ENCODE measurements at regions not wholly inside any gene's neighbourhood (a gene's known extent, or its start where the extent isn't known, plus 50 kb on each side); places are given as distances from the start of the nearest gene placed in this dataset.
A peak's percentile ranks its signal among the peaks of the same experiment; 100 is the strongest.

DNA sequence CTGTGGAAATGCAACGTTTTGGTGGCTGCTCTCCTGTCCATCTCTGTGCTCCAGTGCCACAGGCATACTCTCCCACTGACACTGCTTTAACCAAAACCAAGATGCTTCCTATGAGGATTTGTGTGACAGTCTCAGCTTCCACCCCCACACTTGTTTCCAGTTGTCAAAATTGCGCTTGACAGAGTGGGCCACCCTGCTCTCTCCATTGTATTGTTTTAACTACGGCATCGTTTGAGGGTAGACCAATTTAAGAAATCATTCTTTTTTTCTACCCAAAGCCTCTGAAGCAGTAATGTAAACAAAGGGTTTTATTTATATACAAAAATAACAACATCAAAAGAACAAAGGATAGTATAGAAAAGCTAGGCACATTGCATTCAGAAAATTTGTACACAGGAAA is 178.0 kb downstream of the INHBA start:
- no peak for DNase-seq

DNA sequence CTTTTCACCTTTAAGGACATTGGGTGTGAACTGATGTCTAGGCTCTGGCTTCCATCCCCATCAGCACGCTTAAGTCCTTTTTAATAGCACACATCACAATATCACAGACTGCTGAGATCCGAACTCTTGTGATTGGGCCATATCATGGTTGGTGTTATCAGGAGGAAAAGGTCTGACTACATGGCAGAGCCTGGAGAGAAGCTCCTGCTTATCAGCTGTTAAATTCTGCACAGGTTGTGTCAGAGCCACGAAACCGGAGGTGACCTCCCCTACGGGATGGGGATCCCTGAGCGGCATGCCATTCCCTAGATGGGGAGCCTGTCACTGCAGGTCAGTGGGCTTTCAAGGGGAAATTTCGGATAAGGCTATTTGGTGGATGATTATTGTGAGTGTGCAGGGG is 182.4 kb downstream of the INHBA start:
- no peak for DNase-seq

DNA sequence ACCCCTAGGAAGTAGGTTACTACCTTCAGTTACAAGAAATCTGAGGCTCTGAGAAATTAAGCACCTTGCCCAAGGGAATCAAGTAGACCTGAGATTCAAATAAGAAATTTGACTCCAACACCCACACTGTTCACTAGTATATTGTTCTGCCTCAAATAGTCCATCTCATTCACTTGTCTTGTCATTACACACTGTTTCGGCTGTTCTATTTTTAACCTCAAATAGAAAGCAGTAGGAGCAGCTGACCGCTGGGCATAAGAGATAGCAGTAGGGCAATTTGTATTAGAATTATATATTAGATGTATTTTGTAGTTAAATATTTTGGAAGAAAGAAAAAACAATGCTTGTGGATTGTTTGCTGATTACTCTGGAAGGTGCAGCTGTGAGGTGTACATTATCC is 185.1 kb downstream of the INHBA start:
- DNase-seq: no peak

DNA sequence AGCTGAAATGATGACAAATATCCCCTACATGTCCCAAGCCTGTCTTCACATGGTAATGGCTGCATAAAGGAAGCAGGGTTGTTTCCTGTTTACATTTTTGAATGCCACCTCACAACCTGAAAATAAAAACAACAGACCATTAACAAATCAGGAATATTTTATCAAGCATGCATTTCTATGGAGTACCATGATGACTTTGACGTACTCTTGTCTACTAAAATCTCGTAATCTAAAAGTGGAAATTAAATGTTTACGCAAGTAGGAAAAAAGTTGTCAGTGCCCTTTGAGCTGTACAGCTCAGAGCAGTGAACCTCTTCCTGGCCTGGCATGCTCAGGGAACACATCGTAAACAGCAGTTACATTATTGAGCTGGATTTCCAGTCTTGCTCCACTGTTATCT is 194.1 kb downstream of the INHBA start:
- no peak for DNase-seq

DNA sequence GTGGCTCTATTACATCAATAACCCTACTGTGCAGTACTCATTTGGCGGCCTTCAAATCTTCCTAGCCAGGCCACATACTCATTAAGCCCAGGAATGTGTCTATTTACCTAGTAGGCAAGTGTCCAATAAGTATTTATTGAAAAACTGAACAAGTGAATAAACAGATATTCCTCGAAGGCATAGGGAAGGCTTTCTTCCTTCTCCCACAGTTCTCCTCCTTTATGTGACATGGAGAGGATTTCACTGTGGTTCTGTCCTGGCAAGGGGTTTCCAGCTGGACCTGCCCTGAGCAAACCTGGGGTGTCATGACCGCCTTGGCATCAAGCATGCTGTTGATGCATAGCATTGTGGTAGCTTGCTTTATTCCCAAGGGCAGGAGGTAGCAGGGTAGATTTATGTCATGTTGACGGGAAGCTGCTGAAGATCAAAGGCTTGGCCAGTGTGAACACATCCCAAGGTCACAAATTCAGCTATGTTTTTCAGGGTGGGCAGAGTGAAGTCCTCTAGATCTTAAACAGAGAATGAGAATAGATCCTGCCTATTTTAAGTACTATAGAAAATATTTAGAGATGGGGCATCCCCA is 195.1 kb downstream of the INHBA start:
- no peak for DNase-seq

DNA sequence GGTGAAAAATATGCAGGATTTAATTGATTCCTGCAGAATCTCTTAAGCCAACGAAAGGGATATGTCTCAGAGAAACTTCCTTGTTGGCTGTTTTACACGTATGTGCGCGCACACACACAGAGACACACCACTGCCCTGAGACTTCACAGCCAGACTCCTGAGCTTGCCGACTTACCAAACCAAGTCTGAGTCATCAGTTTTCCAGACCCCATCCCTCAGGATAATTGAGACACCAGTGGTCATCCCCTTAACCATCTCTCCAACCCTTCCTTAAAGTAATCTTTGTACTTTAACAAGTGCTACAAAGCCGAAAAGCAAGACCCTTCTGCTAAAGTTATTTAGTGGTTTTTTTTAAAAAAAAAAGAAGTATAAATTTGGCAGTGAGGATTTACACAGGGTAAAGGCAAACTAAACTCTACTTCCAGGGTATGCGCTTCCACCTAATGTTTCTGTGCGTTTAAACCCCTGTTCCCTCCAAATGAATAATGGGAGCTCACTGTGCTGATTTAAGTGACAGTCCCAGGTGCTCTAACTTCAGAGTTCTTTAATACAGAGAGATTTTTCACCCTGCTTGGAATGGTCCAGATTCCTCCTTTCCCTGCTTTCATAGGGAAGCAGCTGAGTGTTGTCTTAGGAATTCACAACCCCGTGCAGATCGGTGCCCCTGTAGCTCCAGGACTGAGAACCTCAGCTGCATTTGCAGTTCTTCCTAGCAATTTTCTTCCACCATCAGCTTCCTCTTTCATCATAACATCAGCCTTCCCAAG is 198.5 kb downstream of the INHBA start:
- no peak for DNase-seq

DNA sequence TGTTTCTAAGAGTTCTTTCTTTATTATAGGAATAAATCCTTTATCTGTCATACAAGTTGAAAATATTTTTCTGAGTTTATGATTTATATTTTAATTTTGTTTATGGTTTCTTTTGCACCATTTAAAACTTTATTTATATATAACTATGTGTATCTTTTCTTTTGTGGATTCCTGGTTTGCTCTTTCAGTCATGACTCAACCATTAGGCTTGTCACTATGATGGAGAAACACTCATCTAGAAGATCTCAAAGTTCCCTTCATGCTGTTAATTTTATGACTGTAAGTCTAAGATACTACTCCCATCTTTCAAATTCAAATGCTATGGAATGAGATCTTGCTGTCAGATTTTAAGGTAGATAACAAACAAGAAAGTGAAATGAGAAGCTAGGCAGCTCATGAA is 199.5 kb downstream of the INHBA start:
- DNase-seq: no peak

DNA sequence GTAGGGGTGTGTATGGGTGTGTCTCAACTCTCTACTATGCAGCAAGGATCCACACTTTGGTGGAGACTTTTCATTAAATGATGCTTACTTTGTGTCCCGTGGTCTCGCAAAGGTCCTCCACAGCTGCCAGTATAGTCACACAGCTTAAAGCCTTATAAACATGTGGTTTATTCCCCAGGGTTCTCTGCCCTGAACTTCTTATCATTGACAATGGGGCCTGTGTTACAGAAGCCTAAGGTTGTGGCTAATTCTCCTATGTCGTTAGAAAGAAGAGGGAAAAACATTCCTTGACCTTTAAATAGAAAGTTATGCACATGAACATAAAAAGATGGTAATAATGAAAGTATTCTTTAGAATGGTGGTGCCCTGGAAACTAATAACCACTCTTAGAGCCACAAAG is 201.4 kb downstream of the INHBA start:
- DNase-seq: no peak

DNA sequence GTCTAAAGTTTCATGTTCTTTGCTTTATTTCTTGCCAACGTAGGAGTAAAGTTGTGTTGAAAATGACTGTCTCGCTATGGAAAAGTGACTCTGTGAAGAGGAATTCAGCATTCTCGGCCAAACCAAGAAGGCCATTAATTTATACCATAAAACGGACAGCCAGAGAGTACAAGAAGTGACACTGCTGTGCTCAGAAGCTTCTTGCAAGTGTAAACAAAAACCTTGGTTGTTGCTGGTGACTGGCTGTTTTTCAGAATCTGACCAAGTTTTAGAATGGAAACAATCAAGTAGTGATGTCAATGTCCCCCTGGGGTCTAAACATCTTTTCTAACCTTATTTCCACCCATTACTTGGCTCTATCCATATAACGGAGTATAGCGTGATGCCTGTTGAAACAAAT is 201.9 kb downstream of the INHBA start:
- no peak for DNase-seq

DNA sequence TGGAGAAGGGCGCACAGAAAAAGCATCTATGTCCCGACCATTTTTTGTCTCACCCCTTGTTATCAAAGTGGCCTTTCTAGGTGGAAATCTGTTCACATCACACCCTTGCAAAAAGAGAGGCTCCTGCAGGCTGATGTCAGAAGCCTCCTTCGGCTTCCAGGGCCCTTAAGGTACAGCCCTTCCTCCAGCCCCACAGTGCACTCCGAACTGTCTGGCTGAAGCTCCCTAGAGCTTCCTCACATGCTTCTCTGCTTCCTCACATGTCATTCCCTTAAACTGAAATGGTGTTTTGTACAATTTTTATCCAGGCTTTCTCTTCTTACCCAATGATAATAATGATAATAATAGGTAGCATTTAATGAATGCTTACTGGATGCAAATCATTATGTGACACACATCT is 210.3 kb downstream of the INHBA start:
- DNase-seq: no peak

DNA sequence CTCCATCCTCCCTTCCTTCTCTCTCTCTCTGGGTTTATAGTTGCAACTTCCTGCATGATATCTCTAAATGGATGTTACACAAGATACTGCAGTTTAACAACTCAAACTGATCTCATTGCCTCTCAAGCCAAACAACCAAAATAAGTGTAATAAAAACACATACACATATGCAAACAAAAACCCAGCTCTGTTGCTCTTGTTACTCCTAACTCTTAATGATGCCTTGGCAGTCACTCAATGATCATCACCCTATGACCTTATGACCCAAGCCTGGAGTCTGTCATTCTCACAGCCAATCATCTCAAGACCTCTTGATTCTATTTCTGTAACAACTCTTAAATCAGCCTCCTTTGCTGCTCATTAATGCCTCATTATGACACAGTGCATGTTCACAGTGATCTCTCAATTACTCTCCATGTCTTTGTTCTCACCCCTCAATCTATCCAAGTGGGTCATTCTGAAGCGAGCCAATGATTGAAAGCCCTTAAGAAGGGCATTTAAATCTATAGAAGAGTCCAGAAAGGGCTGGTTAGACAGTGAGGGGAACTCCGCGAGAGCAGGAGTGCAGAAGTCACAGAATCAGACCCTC is 210.9 kb downstream of the INHBA start:
- no peak for DNase-seq

DNA sequence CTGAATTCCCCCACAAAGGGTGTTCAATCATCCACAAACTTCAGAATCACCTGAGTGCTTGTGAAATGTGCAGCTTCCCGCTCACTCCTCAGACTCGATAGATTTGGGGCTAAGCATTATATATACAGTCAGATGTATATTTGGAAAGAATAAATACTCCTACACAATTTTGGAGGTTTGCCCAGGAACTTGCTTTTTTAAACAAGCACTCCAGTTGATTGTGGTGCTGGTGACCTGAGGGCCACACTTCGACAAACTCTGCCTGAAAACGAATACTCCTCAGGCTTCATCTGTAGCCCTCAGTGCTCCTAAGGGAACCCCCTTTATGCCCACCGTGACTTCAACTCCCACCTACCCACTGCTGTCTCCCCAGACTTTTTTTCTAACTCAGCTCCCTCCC is 211.6 kb downstream of the INHBA start:
- peak; percentile 53 for DNase-seq

DNA sequence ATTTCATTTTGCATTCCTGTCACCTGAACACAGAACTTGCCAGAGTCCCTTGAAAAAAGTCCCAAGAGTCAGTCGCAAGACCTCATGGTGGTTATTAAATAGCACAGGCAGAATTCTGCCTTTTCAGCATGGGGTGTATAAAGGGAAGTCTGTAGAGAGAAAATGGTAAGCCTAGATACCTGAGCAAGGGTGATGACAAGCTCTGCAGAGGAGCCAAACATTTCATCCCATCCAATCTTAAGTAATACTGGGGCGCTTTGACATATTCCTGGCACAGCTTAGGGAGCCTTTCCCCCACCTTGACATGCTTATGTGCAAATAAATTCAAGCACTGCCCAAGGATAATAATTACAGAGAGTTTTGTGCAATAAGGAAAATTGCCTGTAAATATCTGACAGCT is 213.0 kb downstream of the INHBA start:
- peak; percentile 35 for DNase-seq

DNA sequence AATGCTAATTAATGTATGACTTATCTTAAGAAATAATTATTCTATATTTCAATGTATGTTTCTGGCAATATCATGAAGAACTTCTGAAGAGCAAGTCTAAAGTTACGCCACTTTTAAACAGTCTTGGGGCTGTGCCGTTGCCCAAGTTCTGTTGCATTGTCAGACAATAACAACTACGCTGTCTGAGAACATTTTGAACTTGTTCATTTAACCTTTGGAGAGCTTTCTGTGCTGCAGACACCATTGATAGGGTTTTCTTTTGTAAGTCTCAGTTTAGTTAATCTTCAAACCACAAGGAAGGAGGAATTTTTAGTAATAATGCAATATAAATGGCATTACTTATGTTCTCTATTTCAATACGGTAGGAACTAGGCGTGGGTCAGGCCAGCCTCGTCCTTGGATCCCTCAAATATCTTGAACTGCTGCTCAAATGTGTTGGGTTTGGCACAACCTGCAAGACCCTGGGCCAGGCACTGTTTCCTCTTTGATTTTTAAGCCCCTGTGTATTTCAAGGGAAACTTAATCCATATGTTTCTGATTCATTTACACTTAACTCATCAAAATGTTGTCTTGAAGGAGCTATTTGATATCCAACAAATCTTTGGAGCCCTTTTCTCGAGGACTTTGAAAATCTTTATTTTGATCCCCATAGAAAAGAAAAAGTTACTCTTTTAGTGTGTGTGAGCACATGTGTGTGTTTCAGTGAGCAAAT is 215.5 kb downstream of the INHBA start:
- peak; percentile 22 for DNase-seq

DNA sequence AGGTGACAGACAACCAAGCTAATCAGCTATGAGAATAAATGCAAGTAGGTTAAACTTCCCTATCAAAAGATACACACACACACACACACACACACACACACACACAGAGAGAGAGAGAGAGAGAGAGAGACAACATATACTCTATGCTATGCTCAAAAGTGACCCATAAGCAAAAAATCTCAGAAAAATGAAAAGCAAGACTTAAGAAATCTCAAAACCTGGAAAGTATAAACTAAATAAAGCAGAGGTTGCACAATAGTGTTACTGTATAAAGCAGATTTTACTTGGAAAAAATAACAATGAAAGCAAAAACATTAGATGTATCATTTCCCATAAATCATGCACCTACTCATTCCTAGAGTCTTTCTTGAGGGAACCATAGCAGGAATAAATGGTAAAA is 221.5 kb downstream of the INHBA start:
- no peak for DNase-seq

DNA sequence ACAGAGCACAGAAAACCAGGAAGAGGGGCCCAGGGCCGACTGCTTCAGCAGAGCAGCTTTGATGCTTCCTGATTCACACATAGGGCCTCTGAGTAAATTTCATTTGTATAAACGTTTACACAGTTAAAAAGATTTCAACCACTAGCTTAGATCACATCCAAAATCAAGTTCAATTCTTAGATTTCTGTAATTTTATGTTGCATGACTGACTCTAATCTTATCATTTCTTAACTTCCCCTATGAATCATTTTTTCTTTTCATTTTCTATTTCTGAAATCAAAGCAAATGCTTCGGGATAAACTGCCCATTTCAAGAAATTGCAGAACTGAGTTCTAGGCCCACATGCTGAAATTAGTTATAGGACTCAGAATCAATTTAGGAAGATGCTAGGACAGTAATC is 224.7 kb downstream of the INHBA start:
- DNase-seq: no peak

DNA sequence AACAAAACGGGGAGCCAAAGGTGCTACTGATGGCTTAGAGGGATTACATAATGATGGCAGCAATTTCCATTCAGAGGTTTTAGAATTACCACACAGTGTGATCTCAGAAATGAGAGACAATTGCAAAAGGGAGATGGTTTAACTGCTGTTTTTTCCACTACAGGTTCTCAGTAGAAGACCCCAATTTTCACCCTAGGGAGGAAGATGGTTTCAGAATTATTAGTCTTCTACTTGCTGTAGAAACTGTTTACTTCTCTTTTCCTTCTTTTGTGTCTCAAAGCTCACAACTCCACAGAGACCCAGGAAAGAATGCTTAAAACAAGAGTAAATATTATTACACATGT is 226.5 kb downstream of the INHBA start:
- DNase-seq: no peak

DNA sequence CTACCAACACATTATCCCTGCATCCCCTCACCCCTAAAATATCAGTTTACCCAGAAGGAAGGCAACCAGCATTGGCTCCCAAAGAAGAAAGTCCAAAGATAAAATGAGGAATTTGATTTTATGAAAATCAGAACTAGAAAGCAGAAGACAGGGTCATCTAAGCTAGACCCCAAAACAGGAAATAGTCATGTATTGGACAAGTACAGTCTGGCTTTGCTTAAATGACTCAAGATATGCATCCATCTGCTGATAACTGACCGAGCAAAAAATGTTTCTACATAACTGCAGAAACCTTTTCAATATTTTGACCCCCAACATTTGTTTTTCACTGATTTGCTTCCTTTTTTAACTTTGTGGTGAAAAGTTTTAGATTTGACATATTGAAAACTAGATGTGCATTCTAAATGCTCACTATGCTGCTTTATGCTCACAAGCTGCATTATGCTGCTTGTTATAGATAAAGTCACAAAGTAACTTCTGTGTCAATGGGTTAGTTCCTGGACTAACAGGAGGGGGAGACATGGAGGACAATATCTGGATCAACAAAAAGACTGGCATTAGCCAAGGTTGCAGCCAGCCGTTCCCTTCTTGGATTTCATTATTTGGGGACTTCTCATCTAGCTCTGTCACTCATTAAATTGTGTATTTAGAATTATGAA is 227.0 kb downstream of the INHBA start:
- no peak for DNase-seq

DNA sequence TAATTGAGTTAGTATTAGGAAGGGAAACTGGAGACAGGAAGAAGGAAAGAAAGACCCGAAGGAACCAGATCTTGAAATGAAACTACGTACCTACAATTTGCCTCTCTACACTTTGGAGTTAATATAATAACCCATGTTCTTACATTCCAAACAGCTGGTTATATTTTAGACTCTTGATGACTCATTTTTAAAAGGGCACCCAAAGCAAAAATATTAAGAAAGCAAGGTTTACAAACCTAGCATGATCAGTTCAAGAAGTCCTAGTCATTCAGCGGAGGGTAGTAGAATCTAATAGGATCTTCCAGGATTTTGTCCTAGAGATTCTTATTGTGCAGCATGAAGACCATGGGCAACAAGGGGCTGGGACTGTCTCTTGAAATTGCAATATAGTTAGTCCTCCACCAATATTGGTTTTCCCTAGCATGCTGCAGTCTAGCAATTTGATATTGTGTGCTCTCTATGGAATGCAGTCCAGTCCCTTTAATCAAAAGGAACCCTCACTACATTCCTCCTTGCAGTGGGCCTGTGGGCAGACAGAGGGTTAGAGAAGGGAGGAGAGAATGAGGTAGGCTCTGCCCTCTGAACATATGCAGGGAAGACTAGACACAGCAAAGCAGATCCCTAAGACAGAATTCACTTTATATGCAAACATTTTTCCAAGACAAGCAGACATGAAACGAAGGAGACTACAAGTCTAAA is 230.3 kb downstream of the INHBA start:
- no peak for DNase-seq

DNA sequence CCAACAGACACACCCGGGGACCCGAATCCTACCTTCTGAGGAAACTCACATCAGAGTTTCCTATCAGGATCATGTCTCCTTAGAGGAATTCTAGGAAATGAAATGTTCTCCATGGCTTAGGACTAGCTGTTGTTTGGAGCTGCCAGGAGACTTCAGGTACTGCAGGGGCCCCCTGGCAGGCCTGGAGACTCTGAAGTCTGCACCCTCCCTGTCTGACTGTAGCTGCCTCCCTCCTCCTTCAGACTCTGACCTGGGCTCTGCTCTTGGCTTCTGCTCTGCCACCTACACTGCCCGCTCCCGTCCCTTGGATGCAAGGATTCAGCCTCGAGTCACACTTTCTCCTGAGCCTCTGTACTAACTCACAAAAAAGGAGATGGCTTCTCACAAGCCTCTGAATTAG is 232.8 kb downstream of the INHBA start:
- DNase-seq: no peak

DNA sequence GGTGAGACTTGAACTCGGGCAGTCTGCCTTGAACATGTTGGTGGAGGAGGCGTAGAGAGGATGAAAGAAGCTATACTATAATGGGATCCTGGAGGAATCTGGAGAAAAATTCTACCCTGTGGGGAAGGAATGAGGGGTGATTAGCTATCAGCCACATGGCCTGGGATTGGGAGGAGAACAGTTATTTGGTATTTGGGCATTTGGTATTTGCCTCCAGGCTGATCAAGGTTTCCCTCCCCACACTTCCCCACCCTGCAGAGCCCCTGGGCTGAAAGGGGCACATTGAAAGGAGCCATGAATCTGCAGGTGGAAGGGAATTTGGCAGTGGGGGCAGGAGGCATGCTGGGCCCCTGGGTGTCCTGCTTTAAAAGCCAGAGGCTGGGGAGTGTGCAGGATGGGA is 235.3 kb downstream of the INHBA start:
- no peak for DNase-seq

DNA sequence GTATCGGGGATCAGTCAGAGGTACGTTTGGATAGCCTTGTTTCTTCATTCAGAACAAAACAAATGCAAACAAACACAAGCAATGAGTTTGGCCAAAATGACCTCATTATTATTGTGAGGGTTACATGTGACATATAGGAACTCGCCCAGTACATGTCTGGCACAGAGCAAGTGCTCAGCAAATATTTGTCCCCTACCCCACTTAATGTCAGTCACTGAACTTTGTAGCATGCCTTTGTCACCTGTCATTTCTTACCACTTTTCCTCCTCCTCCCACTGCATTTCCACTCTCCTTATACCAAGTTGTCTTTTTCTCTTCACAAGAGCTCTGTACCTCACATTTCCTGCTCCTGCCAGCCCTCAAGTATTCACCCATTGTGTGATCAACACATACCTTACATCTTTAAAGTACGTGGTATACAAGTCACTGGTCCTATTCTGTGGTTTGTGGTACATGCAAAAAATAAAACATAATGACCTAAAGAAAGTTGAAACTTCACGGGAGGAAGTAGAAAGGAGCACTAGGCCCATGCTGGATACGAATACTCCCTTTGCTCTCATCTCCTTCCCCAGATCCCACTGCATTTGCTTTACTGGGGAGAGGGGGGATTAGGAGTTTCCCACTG is 236.0 kb downstream of the INHBA start:
- no peak for DNase-seq

All from tongue (tissue), 1 donor.